ENCODE measurements at regions not wholly inside any gene's neighbourhood (a gene's known extent, or its start where the extent isn't known, plus 50 kb on each side); places are given as distances from the start of the nearest gene placed in this dataset.

DNA sequence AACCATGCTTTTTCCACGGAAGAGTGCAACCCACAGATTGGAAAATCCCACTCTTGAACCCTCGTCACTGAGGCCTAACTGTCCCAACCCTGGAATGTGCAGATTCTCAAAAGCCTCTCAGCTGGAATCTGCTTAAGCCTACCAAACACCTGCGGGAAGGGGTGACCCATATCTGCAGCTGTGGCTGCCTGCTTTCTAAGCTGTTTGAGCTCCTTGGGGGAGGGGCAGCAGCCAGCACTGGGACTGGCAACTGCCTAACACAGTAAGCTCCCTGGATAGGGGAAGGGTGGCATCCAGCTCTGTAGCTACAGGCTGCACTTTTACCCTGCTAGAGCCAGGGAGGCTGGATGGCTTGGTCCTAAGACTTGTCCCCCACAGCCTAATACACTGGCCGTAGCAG, 579.6 kb downstream of the COL12A1 start:
- no peak overlapping the region for H3K27ac ChIP-seq (ENCODE audit: low read depth, low read length)
- H3K36me3 ChIP-seq (ENCODE audit: control insufficient read depth in 1 of 2, insufficient read depth in 2 of 2, low read length in 2 of 2), result no peaks in the 10 kb centered on the region
- H3K18ac ChIP-seq (ENCODE audit: low read length), result no peak overlapping the region
- no peaks in the 10 kb centered on the region for H3K79me1 ChIP-seq (ENCODE audit: low read length)
- H2BK120ac ChIP-seq (ENCODE audit: insufficient read depth, low read length, poor library complexity), result no peak overlapping the region
- no peak overlapping the region for H2AK5ac ChIP-seq (ENCODE audit: low read length)
- H4K91ac ChIP-seq (ENCODE audit: low read depth, low read length), result no peak overlapping the region
- H3K79me2 ChIP-seq (ENCODE audit: control insufficient read depth, insufficient read depth, low read length, poor library complexity), result no peaks in the 10 kb centered on the region
- no peaks in the 10 kb centered on the region for H3K4me1 ChIP-seq (ENCODE audit: control insufficient read depth in 1 of 2, insufficient read depth in 2 of 2, low read length in 2 of 2)
- no peak overlapping the region for H4K12ac ChIP-seq (ENCODE audit: low read depth, low read length)
- no peak overlapping the region for H3K23ac ChIP-seq (ENCODE audit: low read length)
- no peak overlapping the region for H4K8ac ChIP-seq (ENCODE audit: low read depth, low read length)
- WGBS (ENCODE audit: extremely low coverage, insufficient coverage, insufficient read length), result no CpG with 5 or more reads among the region's 4 CpGs
- no peaks in the 10 kb centered on the region for H3K27me3 ChIP-seq (ENCODE audit: insufficient read depth, low read length)
- H2AFZ ChIP-seq (ENCODE audit: insufficient read depth, low read length, poor library complexity), result no peak overlapping the region
- no peak for DNase-seq
- no peak overlapping the region for H2BK12ac ChIP-seq (ENCODE audit: low read length)
- no peak overlapping the region for H3K4me3 ChIP-seq (ENCODE audit: low read depth, low read length)
- no peak overlapping the region for H3K4me2 ChIP-seq (ENCODE audit: low read length)
- H2BK5ac ChIP-seq (ENCODE audit: low read depth, low read length, poor library complexity), result no peak overlapping the region
- H3K9me3 ChIP-seq (ENCODE audit: insufficient read depth, low read depth, low read length), result peaks cover 6% of the 10 kb centered on the region
- no peak overlapping the region for H3K4ac ChIP-seq (ENCODE audit: low read depth, low read length)
- no peak overlapping the region for H3K9ac ChIP-seq (ENCODE audit: low read length)
- no peak overlapping the region for H3K14ac ChIP-seq (ENCODE audit: low read length)

GRCh38 chr6:74623027-74623426, 582.8 kb downstream of the COL12A1 start:
- no peak overlapping the region for H4K8ac ChIP-seq (ENCODE audit: low read depth, low read length)
- no peak overlapping the region for H2BK120ac ChIP-seq (ENCODE audit: insufficient read depth, low read length, poor library complexity)
- no peak overlapping the region for H2AK5ac ChIP-seq (ENCODE audit: low read length)
- no peak overlapping the region for H3K9ac ChIP-seq (ENCODE audit: low read length)
- H3K23ac ChIP-seq (ENCODE audit: low read length), result no peak overlapping the region
- H3K36me3 ChIP-seq (ENCODE audit: control insufficient read depth in 1 of 2, insufficient read depth in 2 of 2, low read length in 2 of 2), result no peaks in the 10 kb centered on the region
- no peak overlapping the region for H2BK12ac ChIP-seq (ENCODE audit: low read length)
- no peaks in the 10 kb centered on the region for H3K79me1 ChIP-seq (ENCODE audit: low read length)
- no peak overlapping the region for H3K4ac ChIP-seq (ENCODE audit: low read depth, low read length)
- no peak overlapping the region for H3K14ac ChIP-seq (ENCODE audit: low read length)
- H3K4me1 ChIP-seq (ENCODE audit: control insufficient read depth in 1 of 2, insufficient read depth in 2 of 2, low read length in 2 of 2), result no peaks in the 10 kb centered on the region
- DNase-seq, result no peak
- H2BK5ac ChIP-seq (ENCODE audit: low read depth, low read length, poor library complexity), result no peak overlapping the region
- H3K27ac ChIP-seq (ENCODE audit: low read depth, low read length), result no peak overlapping the region
- H3K27me3 ChIP-seq (ENCODE audit: insufficient read depth, low read length), result no peaks in the 10 kb centered on the region
- H4K91ac ChIP-seq (ENCODE audit: low read depth, low read length), result no peak overlapping the region
- H3K9me3 ChIP-seq (ENCODE audit: insufficient read depth, low read depth, low read length), result peaks cover 6% of the 10 kb centered on the region
- H2AFZ ChIP-seq (ENCODE audit: insufficient read depth, low read length, poor library complexity), result no peak overlapping the region
- WGBS (ENCODE audit: extremely low coverage, insufficient coverage, insufficient read length), result no CpG with 5 or more reads among the region's 2 CpGs
- no peak overlapping the region for H3K4me3 ChIP-seq (ENCODE audit: low read depth, low read length)
- H3K79me2 ChIP-seq (ENCODE audit: control insufficient read depth, insufficient read depth, low read length, poor library complexity), result no peaks in the 10 kb centered on the region
- no peak overlapping the region for H3K18ac ChIP-seq (ENCODE audit: low read length)
- H3K4me2 ChIP-seq (ENCODE audit: low read length), result no peak overlapping the region
- no peak overlapping the region for H4K12ac ChIP-seq (ENCODE audit: low read depth, low read length)

- H4K91ac ChIP-seq (ENCODE audit: low read depth, low read length), result no peak overlapping the region
- H3K79me2 ChIP-seq (ENCODE audit: control insufficient read depth, insufficient read depth, low read length, poor library complexity), result no peaks in the 10 kb centered on the region
- no peaks in the 10 kb centered on the region for H3K9me3 ChIP-seq (ENCODE audit: insufficient read depth, low read depth, low read length)
- no peak overlapping the region for H3K9ac ChIP-seq (ENCODE audit: low read length)
- no peak overlapping the region for H2AFZ ChIP-seq (ENCODE audit: insufficient read depth, low read length, poor library complexity)
- peaks cover 0 to under 1% of the 10 kb centered on the region in 2 experiments for H3K4me1 ChIP-seq (ENCODE audit: control insufficient read depth in 1 of 2, insufficient read depth in 2 of 2, low read length in 2 of 2)
- no peaks in the 10 kb centered on the region for H3K27me3 ChIP-seq (ENCODE audit: insufficient read depth, low read length)
- H2BK12ac ChIP-seq (ENCODE audit: low read length), result no peak overlapping the region
- H3K23ac ChIP-seq (ENCODE audit: low read length), result no peak overlapping the region
- H3K27ac ChIP-seq (ENCODE audit: low read depth, low read length), result no peak overlapping the region
- peaks cover 8% of the 10 kb centered on the region for H3K79me1 ChIP-seq (ENCODE audit: low read length)
- no peak overlapping the region for H4K12ac ChIP-seq (ENCODE audit: low read depth, low read length)
- no peak overlapping the region for H2BK120ac ChIP-seq (ENCODE audit: insufficient read depth, low read length, poor library complexity)
- no peak overlapping the region for H3K14ac ChIP-seq (ENCODE audit: low read length)
- no peak overlapping the region for H4K8ac ChIP-seq (ENCODE audit: low read depth, low read length)
- no peak overlapping the region for H3K4me3 ChIP-seq (ENCODE audit: low read depth, low read length)
- H3K4ac ChIP-seq (ENCODE audit: low read depth, low read length), result no peak overlapping the region
- H3K36me3 ChIP-seq (ENCODE audit: control insufficient read depth in 1 of 2, insufficient read depth in 2 of 2, low read length in 2 of 2), result no peaks in the 10 kb centered on the region
- H3K18ac ChIP-seq (ENCODE audit: low read length), result no peak overlapping the region
- DNase-seq, result no peak
- H2BK5ac ChIP-seq (ENCODE audit: low read depth, low read length, poor library complexity), result no peak overlapping the region
- no peak overlapping the region for H3K4me2 ChIP-seq (ENCODE audit: low read length)
- no peak overlapping the region for H2AK5ac ChIP-seq (ENCODE audit: low read length)
Observed at GRCh38 chr6:74611220-74611619, 594.6 kb downstream of the COL12A1 start.

DNA sequence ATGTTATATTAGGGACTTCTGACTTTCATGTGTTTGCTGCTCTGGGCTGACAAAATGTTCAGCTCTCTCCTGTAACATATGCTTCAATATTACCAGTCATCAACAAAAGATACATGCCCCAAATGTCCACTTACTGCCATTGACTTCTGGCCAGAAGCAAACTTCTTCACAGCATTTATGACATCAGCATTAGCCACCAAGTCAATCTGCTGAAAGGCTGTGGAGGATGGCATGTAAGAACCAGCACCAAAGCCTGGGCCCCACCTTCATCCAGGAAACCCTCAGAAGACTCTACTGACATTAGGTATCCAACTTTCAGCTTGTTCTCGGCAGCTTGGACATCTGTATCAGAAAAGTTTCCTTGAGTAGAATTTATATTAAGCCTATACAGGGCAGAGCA, 595.5 kb downstream of the COL12A1 start:
- Histone ChIP-seq H3K4ac (ENCODE audit: low read depth, low read length) (no peak overlapping the region), H3K9ac (ENCODE audit: low read length) (no peak overlapping the region), H2AK5ac (ENCODE audit: low read length) (peak overlapping the region; percentile 54), H4K12ac (ENCODE audit: low read depth, low read length) (no peak overlapping the region), H3K27ac (ENCODE audit: low read depth, low read length) (no peak overlapping the region), H3K27me3 (ENCODE audit: insufficient read depth, low read length) (no peaks in the 10 kb centered on the region), H3K79me1 (ENCODE audit: low read length) (peaks cover 10% of the 10 kb centered on the region), H4K8ac (ENCODE audit: low read depth, low read length) (no peak overlapping the region), H3K36me3 (ENCODE audit: control insufficient read depth in 1 of 2, insufficient read depth in 2 of 2, low read length in 2 of 2) (no peaks in the 10 kb centered on the region), H3K4me3 (ENCODE audit: low read depth, low read length) (no peak overlapping the region), H3K79me2 (ENCODE audit: control insufficient read depth, insufficient read depth, low read length, poor library complexity) (no peaks in the 10 kb centered on the region), H3K4me1 (ENCODE audit: control insufficient read depth in 1 of 2, insufficient read depth in 2 of 2, low read length in 2 of 2) (peaks cover 0 to 3% of the 10 kb centered on the region in 2 experiments), H4K91ac (ENCODE audit: low read depth, low read length) (no peak overlapping the region), H2BK5ac (ENCODE audit: low read depth, low read length, poor library complexity) (no peak overlapping the region), H3K9me3 (ENCODE audit: insufficient read depth, low read depth, low read length) (no peaks in the 10 kb centered on the region), H3K23ac (ENCODE audit: low read length) (no peak overlapping the region), H3K4me2 (ENCODE audit: low read length) (no peak overlapping the region), H2AFZ (ENCODE audit: insufficient read depth, low read length, poor library complexity) (no peak overlapping the region), H2BK120ac (ENCODE audit: insufficient read depth, low read length, poor library complexity) (peak overlapping the region; percentile 2), H2BK12ac (ENCODE audit: low read length) (peak overlapping the region; percentile 71), H3K18ac (ENCODE audit: low read length) (no peak overlapping the region), H3K14ac (ENCODE audit: low read length) (no peak overlapping the region)
- no peak for DNase-seq
- no CpG with 5 or more reads among the region's 1 CpG for WGBS (ENCODE audit: extremely low coverage, insufficient coverage, insufficient read length)
